A549 (cell line): ENCODE measurements at regions not wholly inside any gene's neighbourhood (a gene's known extent, or its start where the extent isn't known, plus 50 kb on each side); places are given as distances from the start of the nearest gene placed in this dataset.

Experiments
- ATAC-seq, 2 experiments: fragments of 200-7000 bp in 1 of 2; fragments of >200 bp in 1 of 2; cut with Nextera tagmentation in 1 of 2; cut with Tn5 transposase in 1 of 2; 3 replicates each; pipeline versions ENCODE4 v1.8.0 to v1.9.1; 2018 to 2020; ENCODE audit warnings: mild to moderate bottlenecking in 1 of 2, moderate library complexity in 1 of 2
- CTCF ChIA-PET: fragments of 300-600 bp; sonication (Branson Sonifier 250); formaldehyde crosslinking; extraction: SDS; loops from one replicate; lab custom pipeline; 2021; ENCODE audit warnings: antibody characterized with exemption, inconsistent platforms; lab: Yijun Ruan, JAX
- POLR2A ChIA-PET: fragments of 350-600 bp; formaldehyde crosslinking; extraction: SDS; loops from one replicate; lab custom pipeline; 2021; ENCODE audit warnings: antibody characterized with exemption, inconsistent platforms; lab: Yijun Ruan, JAX
- DNase-seq, 2 experiments: peaks; one replicate each; pipeline versions ENCODE4 v3.0.0 to v3.0.0-alpha.2; 2011 to 2016; ENCODE audit warnings: low read depth in 1 of 2, low spot score in 1 of 2
- FAIRE-seq: peaks from 2 replicates; lab custom pipeline; 2011; peaks lifted over from hg19 to GRCh38; lab: Jason Lieb, UNC
- H3K27ac ChIP-seq, 2 experiments: fragments of >200 bp; sonication (Bioruptor Twin); formaldehyde crosslinking; 3 replicates each; pipeline ENCODE4 v1.5.1; 2016 to 2017
- H3K4me1 ChIP-seq: fragments of >200 bp; sonication (Bioruptor Twin); formaldehyde crosslinking; 3 replicates; pipeline ENCODE4 v1.6.1; 2016
- H3K4me2 ChIP-seq: fragments of >200 bp; sonication (Bioruptor Twin); formaldehyde crosslinking; 3 replicates; pipeline ENCODE4 v1.6.1; 2016
- H3K4me3 ChIP-seq: fragments of >200 bp; sonication (Bioruptor Twin); formaldehyde crosslinking; 3 replicates; pipeline ENCODE4 v1.5.1; 2016
- H3K9me3 ChIP-seq: fragments of >200 bp; sonication (Bioruptor Twin); formaldehyde crosslinking; 3 replicates; pipeline ENCODE4 v1.6.1; 2016
- BCL3 ChIP-seq: fragments of >200 bp; sonication (Bioruptor Twin); formaldehyde crosslinking; IDR thresholded peaks from 3 replicates; pipeline ENCODE4 v1.6.1; 2016
- CBX2 ChIP-seq: fragments of 200-600 bp; sonication (generic); IDR thresholded peaks from 2 replicates; pipeline ENCODE4 v1.6.1; 2016; ENCODE audit warnings: low read depth, mild to moderate bottlenecking, borderline replicate concordance
- CEBPB ChIP-seq, 2 experiments: fragments of >200 bp in 1 of 2; sonication (Bioruptor Twin) in 1 of 2; formaldehyde crosslinking in 1 of 2; IDR thresholded peaks; 2 replicates each; pipeline ENCODE4 v1.6.1; 2012 to 2016
- CHD4 ChIP-seq: fragments of 200-600 bp; sonication (generic); IDR thresholded peaks from 2 replicates; pipeline ENCODE4 v1.6.1; 2016; ENCODE audit warnings: antibody characterized with exemption, mild to moderate bottlenecking, borderline replicate concordance
- EHF ChIP-seq: fragments of 250-450 bp; sonication (Bioruptor Pico); IDR thresholded peaks from 2 replicates; pipeline ENCODE4 v1.5.0; 2020; ENCODE audit warnings: mild to moderate bottlenecking
- ELK1 ChIP-seq: fragments of 150-350 bp; IDR thresholded peaks from 2 replicates; pipeline ENCODE4 v1.6.1; 2014; ENCODE audit warnings: low read depth, mild to moderate bottlenecking, low read length
- ESRRA ChIP-seq: fragments of 150-350 bp; IDR thresholded peaks from 2 replicates; pipeline ENCODE4 v1.6.1; 2014; ENCODE audit warnings: mild to moderate bottlenecking, low read length, borderline replicate concordance
- FOXS1 ChIP-seq: fragments of 250-450 bp; sonication (Bioruptor Pico); IDR thresholded peaks from 2 replicates; pipeline ENCODE4 v1.5.0; 2020; ENCODE audit warnings: mild to moderate bottlenecking, moderate library complexity
- HDAC2 ChIP-seq: fragments of 200-600 bp; sonication (generic); IDR thresholded peaks from 2 replicates; pipeline ENCODE4 v1.6.1; 2016
- HES2 ChIP-seq: fragments of >200 bp; sonication (Bioruptor Twin); formaldehyde crosslinking; IDR thresholded peaks from 2 replicates; pipeline ENCODE4 v1.6.1; 2016
- HEYL ChIP-seq: fragments of 250-450 bp; sonication (Bioruptor Pico); IDR thresholded peaks from 2 replicates; pipeline ENCODE4 v1.8.0; 2021; ENCODE audit warnings: mild to moderate bottlenecking, moderate library complexity
- HOXA7 ChIP-seq: fragments of 250-450 bp; sonication (Bioruptor Pico); IDR thresholded peaks from 2 replicates; pipeline ENCODE4 v1.5.0; 2020; ENCODE audit warnings: mild to moderate bottlenecking, moderate library complexity
- HOXB5 ChIP-seq: fragments of 250-450 bp; sonication (Bioruptor Pico); IDR thresholded peaks from 2 replicates; pipeline ENCODE4 v1.5.0; 2020; ENCODE audit warnings: mild to moderate bottlenecking, moderate library complexity
- JUN ChIP-seq, 2 experiments: fragments of >200 bp; sonication (Bioruptor Twin); formaldehyde crosslinking; IDR thresholded peaks; 2 replicates in 1 of 2; 3 replicates in 1 of 2; pipeline ENCODE4 v1.6.1; 2016 to 2017
- JUNB ChIP-seq: fragments of >200 bp; sonication (Bioruptor Twin); formaldehyde crosslinking; IDR thresholded peaks from 2 replicates; pipeline ENCODE4 v1.6.1; 2016
- KDM1A ChIP-seq: fragments of 200-600 bp; sonication (generic); IDR thresholded peaks from 2 replicates; pipeline ENCODE4 v1.6.1; 2016; ENCODE audit warnings: low read depth, mild to moderate bottlenecking
- KDM5A ChIP-seq: fragments of 200-600 bp; sonication (generic); IDR thresholded peaks from 2 replicates; pipeline ENCODE4 v1.6.1; 2016; ENCODE audit warnings: antibody characterized with exemption, mild to moderate bottlenecking
- MYC ChIP-seq: IDR thresholded peaks from 2 replicates; pipeline ENCODE4 v1.6.1; 2012; ENCODE audit warnings: mild to moderate bottlenecking, inconsistent platforms, low read length, improper control_type of control experiment, borderline replicate concordance
- NFE2L2 ChIP-seq: fragments of 150-350 bp; conservative IDR thresholded peaks from 2 replicates; pipeline ENCODE4 v1.6.1; 2014; ENCODE audit warnings: low read length
- PBX3 ChIP-seq: IDR thresholded peaks from 2 replicates; pipeline ENCODE4 v1.6.1; 2012
- POLR2A ChIP-seq: IDR thresholded peaks from 2 replicates; pipeline ENCODE4 v1.6.1; 2012; ENCODE audit warnings: mild to moderate bottlenecking, low read length
- RARB ChIP-seq: fragments of 250-450 bp; sonication (Bioruptor Pico); IDR thresholded peaks from 2 replicates; pipeline ENCODE4 v1.8.0; 2021; ENCODE audit warnings: mild to moderate bottlenecking, moderate library complexity
- RCOR1 ChIP-seq: fragments of 150-350 bp; IDR thresholded peaks from 2 replicates; pipeline ENCODE4 v1.6.1; 2014; ENCODE audit warnings: antibody characterized with exemption, low read length, low read depth
- RFX5 ChIP-seq: fragments of 450-650 bp; IDR thresholded peaks from 2 replicates; pipeline ENCODE4 v1.7.1; 2014; ENCODE audit warnings: antibody characterized with exemption, mild to moderate bottlenecking, moderate library complexity
- TFCP2L1 ChIP-seq: fragments of 250-450 bp; sonication (Bioruptor Pico); IDR thresholded peaks from 2 replicates; pipeline ENCODE4 v1.5.0; 2021; ENCODE audit warnings: mild to moderate bottlenecking
- ZC3H11A ChIP-seq: fragments of 450-650 bp; IDR thresholded peaks from 2 replicates; pipeline ENCODE4 v1.6.1; 2014; ENCODE audit warnings: antibody characterized with exemption, mild to moderate bottlenecking
- ZFP36 ChIP-seq: fragments of 450-650 bp; IDR thresholded peaks from 2 replicates; pipeline ENCODE4 v1.6.1; 2014; ENCODE audit warnings: borderline replicate concordance; ENCODE audit not compliant: partially characterized antibody
- ZNF302 ChIP-seq: fragments of 250-450 bp; sonication (Bioruptor Pico); IDR thresholded peaks from 2 replicates; pipeline ENCODE4 v1.9.0; 2021; ENCODE audit warnings: inconsistent platforms, mild to moderate bottlenecking, moderate library complexity
- WGBS: methylation state at CpG from one replicate; pipeline ENCODE4 v1.1.6; 2017; ENCODE audit errors: missing lambda C conversion rate; 5-methylcytosine and 5-hydroxymethylcytosine counted together

- peak overlapping the region in 1 of 2 experiments; percentile 40; a peak in 1 of 6 replicates for H3K27ac ChIP-seq
- peaks cover 39% of the 10 kb centered on the region for H3K4me1 ChIP-seq
- no peak for ATAC-seq
- FAIRE-seq = no peak
- peaks cover 27% of the 10 kb centered on the region for H3K9me3 ChIP-seq
- no peak for DNase-seq
- no peak overlapping the region for H3K4me2 ChIP-seq
- whole genome bisulfite sequencing = 90% methylated on average over 2 of the region's 2 CpGs
- TF ChIP-seq ELK1 (no peak), HOXB5 (CRISPR knock-in tag) (0 out of 2 replicates have a peak, but pooled peaks have one; percentile 32), HEYL (CRISPR knock-in tag) (no peak), KDM5A (no peak)
- ChIA-PET POLR2A (no interaction called here), CTCF (interaction anchor here (2.1 kb wide), 1 partner anchor 59 kb away, joined by 7 read pairs; no protein-coding TSS in a partner anchor)
- H3K4me3 ChIP-seq = no peak overlapping the region
Observed at GRCh38 chr7:45982132-45982531, 61.1 kb upstream of the IGFBP3 start.

- ATAC-seq (no peak), DNase-seq (no peak), FAIRE-seq (no peak)
- H3K9me3 ChIP-seq = peaks cover 32% of the 10 kb centered on the region
- no peak overlapping the region for H3K4me2 ChIP-seq
- WGBS = 96% methylated on average over 6 of the region's 6 CpGs
- H3K4me3 ChIP-seq = no peak overlapping the region
- POLR2A ChIA-PET = interaction anchor here (0.6 kb wide), 1 partner anchor 1326 kb away, joined by 5 read pairs; no protein-coding TSS in a partner anchor
- H3K4me1 ChIP-seq = peaks cover 48% of the 10 kb centered on the region
- CTCF ChIA-PET = interaction anchor here (2.1 kb wide), 1 partner anchor 58 kb away, joined by 7 read pairs; no protein-coding TSS in a partner anchor
- TF ChIP-seq EHF (CRISPR knock-in tag) (no peak), POLR2A (no peak), RCOR1 (no peak), ZNF302 (CRISPR knock-in tag) (no peak), CEBPB (IDR thresholded peaks at IDR 0.05) (no peak), ZFP36 (no peak), TFCP2L1 (no peak), JUN (IDR thresholded peaks at IDR 0.05) (no peak), CHD4 (no peak), CBX2 (no peak), HOXB5 (CRISPR knock-in tag) (no peak), HOXA7 (CRISPR knock-in tag) (no peak), RARB (CRISPR knock-in tag) (no peak), PBX3 (no peak)
- H3K27ac ChIP-seq = peak overlapping the region; percentile 97 to 98; a peak in 5 of 6 replicates
Observed at GRCh38 chr7:45980973-45981372, 59.9 kb upstream of the IGFBP3 start.

GRCh38 chr7:45980181-45980905 lies 59.3 kb upstream of the IGFBP3 start:
- ATAC-seq (no peak), FAIRE-seq (no peak)
- whole genome bisulfite sequencing = 74% methylated on average over 5 of the region's 7 CpGs
- H3K27ac ChIP-seq = peak overlapping the region; percentile 97 to 98
- ChIA-PET CTCF (interaction anchor here (0.5 to 1.2 kb wide), 2 partner anchors 57 to 373 kb away, joined by 3 to 8 read pairs; no protein-coding TSS in a partner anchor), POLR2A (interaction anchor here (0.6 kb wide), 1 partner anchor 1326 kb away, joined by 5 read pairs; no protein-coding TSS in a partner anchor)
- TF ChIP-seq JUNB (no peak), BCL3 (no peak), FOXS1 (CRISPR knock-in tag) (no peak), CEBPB (IDR thresholded peaks at IDR 0.05) (no peak), RFX5 (no peak), ZFP36 (no peak), NFE2L2 (no peak), ZC3H11A (no peak), RCOR1 (no peak), MYC (no peak), KDM1A (no peak), TFCP2L1 (no peak), ESRRA (no peak), HEYL (CRISPR knock-in tag) (no peak), HDAC2 (no peak), ELK1 (no peak), HES2 (no peak)
- TF ChIP-seq, all 56 proteins: peak for 0
- H3K4me1 ChIP-seq = peaks cover 48% of the 10 kb centered on the region
- no peak for DNase-seq
- peaks cover 38% of the 10 kb centered on the region for H3K9me3 ChIP-seq
- no peak overlapping the region for H3K4me3 ChIP-seq
- H3K4me2 ChIP-seq = no peak overlapping the region
